Adrenal gland (tissue), 5 donors: ENCODE measurements at regions not wholly inside any gene's neighbourhood (a gene's known extent, or its start where the extent isn't known, plus 50 kb on each side); places are given as distances from the start of the nearest gene placed in this dataset.

ENCODE experiments used
- POLR2A ChIP-seq, 2 donors: fragments of 450-650 bp; IDR thresholded peaks; one replicate each; pipeline ENCODE4 v1.6.1; 2017; ENCODE audit warnings: antibody characterized with exemption in 2 of 2, mild to moderate bottlenecking in 2 of 2, moderate library complexity in 1 of 2
- TF ChIP-seq, protein P1 (sequence below), 6 experiments: fragments of 450-650 bp in 4 of 6; fragments of 200-600 bp in 2 of 6; sonication (generic) in 1 of 6; IDR thresholded peaks; 1 replicate in 5 of 6; 2 replicates in 1 of 6; pipeline versions ENCODE4 v1.5.1 to v1.8.0; 2016 to 2021; ENCODE audit warnings: antibody characterized with exemption in 6 of 6, mild to moderate bottlenecking in 2 of 6, moderate library complexity in 1 of 6
- donor health status: DM: no; HTN: no; CAD: no.

DNA sequence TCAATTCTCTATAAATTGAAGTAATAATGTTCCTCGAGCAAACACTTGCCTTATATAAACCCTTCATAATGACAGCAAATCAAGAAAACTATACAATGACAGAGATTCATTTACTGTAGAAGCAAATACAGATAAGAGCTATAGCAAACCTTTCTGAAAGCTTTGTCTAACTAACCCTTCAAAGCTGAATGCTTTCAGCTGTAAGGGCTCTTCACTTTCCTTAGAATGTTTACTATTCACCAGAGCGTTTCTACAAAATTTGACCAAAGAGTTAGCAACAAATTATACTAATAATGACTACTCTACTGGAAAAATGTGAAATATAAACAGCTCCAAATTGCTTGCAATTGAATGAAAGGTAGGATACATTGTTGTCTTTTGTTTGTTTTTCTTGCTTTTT lies 218.1 kb downstream of the SLITRK5 start:
- TF ChIP-seq, protein P1, sequence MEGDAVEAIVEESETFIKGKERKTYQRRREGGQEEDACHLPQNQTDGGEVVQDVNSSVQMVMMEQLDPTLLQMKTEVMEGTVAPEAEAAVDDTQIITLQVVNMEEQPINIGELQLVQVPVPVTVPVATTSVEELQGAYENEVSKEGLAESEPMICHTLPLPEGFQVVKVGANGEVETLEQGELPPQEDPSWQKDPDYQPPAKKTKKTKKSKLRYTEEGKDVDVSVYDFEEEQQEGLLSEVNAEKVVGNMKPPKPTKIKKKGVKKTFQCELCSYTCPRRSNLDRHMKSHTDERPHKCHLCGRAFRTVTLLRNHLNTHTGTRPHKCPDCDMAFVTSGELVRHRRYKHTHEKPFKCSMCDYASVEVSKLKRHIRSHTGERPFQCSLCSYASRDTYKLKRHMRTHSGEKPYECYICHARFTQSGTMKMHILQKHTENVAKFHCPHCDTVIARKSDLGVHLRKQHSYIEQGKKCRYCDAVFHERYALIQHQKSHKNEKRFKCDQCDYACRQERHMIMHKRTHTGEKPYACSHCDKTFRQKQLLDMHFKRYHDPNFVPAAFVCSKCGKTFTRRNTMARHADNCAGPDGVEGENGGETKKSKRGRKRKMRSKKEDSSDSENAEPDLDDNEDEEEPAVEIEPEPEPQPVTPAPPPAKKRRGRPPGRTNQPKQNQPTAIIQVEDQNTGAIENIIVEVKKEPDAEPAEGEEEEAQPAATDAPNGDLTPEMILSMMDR (IDR thresholded peaks at IDR 0.05) = no peak
- no peak for TF ChIP-seq POLR2A (IDR thresholded peaks at IDR 0.05)
